ENCODE measurements at regions not wholly inside any gene's neighbourhood (a gene's known extent, or its start where the extent isn't known, plus 50 kb on each side); places are given as distances from the start of the nearest gene placed in this dataset.

GRCh38 chr11:69975822-69976221, 102.3 kb upstream of the ANO1 start:
- TF ChIP-seq ZFX (IDR thresholded peaks at IDR 0.05) (no peak), CTCF (conservative IDR thresholded peaks at IDR 0.05) (no peak)

Measured in C4-2B (cell line).